SKM-1 treated with dmso at 0.1 percent for 144 hours (cell line): ENCODE measurements at regions not wholly inside any gene's neighbourhood (a gene's known extent, or its start where the extent isn't known, plus 50 kb on each side); places are given as distances from the start of the nearest gene placed in this dataset.

Experiments
- DNase-seq: peaks from one replicate; lab custom pipeline; 2025; ENCODE audit not compliant: unreplicated experiment; lab: John Stamatoyannopoulos, UW

GRCh38 chr3:154775821-154776548, 304.1 kb upstream of the MME start:
- no peak for DNase-seq

- no peak for DNase-seq
Measured at GRCh38 chr3:154766765-154767503, 313.2 kb upstream of the MME start.

- DNase-seq: no peak
Measured at GRCh38 chr3:154764856-154765640, 315.1 kb upstream of the MME start.

DNA sequence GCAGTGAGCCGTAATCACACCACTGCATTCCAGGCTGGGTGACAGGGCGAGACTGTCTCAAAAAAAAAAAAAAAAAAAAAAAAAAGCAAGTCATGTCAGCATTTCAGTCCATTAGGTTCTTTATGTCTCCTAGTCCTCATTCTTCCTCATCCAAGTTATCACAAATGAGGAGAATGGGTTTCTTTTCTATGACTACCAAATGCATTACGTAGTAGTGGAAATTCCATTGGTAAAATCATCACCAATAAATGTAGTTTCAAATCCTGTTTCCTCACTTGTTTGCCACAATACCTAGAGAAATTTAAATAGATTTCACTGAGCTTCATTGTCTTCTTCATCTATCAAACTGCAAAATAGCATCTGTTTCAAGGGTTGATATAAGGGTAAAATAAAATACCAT, 317.6 kb upstream of the MME start:
- DNase-seq: no peak

- DNase-seq: no peak
Measured at GRCh38 chr3:154759966-154760365, 320.2 kb upstream of the MME start.

DNA sequence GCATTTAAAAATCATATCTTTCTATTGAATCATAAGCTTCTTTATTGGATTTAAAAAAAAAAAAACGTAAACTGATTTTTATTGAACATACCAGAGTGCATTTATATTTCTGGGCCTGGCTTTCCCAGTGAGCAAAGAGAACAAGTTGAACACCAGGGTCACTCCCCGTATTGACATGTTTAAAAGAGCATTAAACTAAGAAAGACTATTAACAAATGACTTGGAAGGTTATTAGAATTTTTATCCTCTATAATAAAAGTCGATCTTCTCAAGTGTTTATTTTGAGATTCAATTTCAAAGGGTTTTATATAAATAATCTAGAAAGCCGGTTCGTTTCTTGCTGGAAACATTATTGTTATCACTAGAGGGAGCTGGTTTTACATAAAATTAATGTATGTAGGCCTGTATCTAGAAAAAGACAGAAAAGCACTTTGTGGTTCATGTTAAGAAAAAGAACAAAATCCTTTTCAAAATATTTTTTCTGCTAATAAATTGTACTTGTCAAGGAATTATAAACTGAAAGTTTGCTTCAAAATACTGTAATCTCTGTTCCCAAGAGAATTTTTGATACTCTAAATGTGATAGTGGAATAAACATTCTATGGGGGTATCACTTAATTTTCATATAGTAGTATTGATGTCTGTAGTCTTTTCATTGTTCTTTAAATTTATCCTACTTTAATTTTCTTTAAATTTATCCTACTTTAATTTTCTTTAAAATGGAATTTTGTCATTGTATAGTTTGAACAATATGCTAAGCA, 321.8 kb upstream of the MME start:
- peak; percentile 11 for DNase-seq

DNA sequence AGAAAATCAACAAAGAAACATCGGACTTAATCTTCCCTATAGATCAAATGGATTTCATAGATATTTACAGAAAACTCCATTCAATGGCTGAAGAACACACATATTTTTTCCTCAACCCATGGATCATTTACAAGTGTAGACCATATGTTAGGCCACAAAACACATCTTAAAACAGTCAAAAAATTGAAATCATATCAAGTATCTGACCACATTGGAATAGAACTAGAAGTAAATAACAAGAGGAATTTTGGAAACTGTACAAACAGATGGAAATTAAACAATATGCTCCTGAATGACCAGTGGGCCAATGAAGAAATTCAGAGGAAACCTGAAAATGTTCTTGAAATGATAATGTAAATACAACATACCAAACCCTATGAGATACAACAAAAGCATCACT, 323.1 kb upstream of the GPR149 start:
- DNase-seq: no peak

DNA sequence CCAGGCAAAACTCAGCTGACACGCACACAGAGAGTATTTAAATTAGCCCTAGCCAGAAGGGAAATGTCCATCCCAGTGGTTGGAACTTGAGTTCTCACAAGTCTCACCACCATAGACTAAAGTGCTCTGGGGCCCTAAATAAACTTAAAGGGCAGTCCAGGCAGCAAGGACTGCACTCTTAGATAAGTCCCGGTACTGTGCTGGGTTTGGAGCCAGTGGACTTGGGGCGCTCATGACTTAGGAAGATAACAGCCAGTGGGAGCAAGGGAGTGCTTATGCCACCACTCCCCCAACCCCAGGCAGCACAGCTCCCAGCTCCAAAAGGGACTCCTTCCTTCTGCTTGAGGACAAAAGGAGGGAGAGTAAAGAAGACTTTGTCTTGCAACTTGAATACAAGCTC, 319.5 kb upstream of the GPR149 start:
- no peak for DNase-seq

- DNase-seq: no peak
Measured at GRCh38 chr3:154745929-154746328, 315.9 kb upstream of the GPR149 start.

GRCh38 chr3:154745122-154745521, 315.1 kb upstream of the GPR149 start:
- DNase-seq: no peak

GRCh38 chr3:154743418-154743817, 313.4 kb upstream of the GPR149 start:
- no peak for DNase-seq

- no peak for DNase-seq
Measured at GRCh38 chr3:154734468-154734867, 304.5 kb upstream of the GPR149 start.

DNA sequence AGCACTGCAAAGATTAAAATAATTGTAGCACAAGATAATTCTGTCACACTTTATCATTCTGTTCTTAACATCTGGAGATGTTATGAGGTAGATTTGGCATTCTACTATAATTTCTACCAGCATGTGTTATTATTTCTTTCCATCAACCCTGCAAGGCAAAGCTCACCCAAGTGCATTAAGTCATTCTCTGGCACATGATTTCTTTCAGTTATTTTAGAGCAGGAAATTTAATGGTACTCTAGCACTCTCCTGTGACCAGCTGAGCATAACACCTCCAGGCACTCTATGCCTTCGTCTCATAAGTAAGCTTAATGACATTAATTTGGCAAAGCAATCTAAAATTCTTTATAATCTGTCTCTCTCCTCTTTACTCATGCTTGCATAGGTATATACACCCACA, 300.2 kb upstream of the GPR149 start:
- no peak for DNase-seq

DNA sequence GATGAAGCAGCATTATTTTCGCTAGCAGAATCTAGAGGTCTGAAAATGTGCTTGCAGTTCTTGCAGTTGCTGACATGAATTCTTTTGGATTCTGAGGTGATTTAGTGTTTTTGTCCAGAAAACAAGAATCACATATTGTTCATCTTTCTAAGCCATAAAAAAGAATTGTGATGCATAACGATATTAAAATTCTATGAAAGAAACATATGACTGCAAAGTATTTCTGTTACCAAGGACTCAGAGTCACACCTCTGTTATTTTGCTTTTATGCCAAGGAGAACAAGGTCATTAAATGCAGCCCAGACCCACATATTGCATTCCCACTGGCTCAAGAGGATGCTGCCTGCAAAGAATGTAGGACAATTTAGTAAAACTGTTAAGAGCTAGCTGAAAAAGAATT, 299.8 kb upstream of the GPR149 start:
- DNase-seq: no peak

DNA sequence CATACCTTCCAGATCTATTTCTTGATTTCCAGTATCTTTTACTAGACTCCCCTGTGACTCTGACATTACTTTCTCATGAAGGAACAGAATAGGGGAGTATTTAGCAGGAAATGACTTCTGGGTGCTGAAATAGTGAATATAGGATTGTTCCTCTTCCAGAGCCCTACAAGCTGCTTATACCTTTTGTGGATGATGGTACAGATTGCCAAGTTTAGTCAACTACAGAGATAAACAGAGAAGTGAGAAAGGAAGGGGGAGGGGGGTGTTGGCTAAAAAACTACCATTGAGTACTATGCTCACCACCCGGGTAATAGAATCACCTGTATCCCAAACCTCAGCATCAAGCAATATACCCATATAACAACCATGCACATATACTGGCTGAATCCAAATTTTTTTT, 298.3 kb upstream of the GPR149 start:
- peak; percentile 27 for DNase-seq

DNA sequence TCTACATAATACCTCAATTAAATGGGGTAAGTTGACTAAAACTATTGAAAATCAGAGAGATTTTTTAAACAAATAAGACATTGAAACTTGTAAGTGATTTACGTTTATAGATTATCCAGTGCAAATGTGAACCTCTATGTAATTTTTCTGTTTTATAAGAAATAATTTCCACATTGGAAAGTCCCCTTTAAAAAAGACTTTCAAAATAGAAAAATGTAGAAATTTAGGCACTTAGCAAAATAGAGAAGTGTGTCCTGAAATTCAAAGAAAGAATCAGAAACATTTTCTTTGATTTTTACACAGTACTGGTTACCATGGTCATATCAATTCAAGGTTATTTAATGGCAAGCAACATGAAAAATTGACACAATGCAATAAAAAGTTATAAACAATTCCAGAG, 290.9 kb upstream of the GPR149 start:
- DNase-seq: no peak

GRCh38 chr3:154718053-154718452, 288.1 kb upstream of the GPR149 start:
- peak; percentile 97 for DNase-seq

DNA sequence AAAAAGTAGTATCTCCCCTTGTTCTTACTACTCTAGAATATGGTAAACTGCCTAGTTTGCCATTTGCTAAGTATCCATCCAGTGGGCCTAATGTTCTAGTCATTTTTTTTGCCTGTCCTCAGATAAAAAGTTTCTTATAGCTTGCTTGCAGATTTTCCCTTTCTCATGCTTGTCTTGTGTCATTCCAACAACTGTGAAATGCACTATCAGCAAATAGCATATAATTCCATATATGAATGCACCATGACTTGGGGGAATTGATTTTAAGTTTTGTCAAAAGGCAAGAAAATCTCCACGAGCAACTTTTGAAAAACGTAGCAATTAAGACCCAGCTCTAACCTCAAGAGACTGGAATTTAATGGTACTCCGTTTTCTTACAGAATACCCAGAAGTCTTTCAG, 286.2 kb upstream of the GPR149 start:
- DNase-seq: no peak

DNA sequence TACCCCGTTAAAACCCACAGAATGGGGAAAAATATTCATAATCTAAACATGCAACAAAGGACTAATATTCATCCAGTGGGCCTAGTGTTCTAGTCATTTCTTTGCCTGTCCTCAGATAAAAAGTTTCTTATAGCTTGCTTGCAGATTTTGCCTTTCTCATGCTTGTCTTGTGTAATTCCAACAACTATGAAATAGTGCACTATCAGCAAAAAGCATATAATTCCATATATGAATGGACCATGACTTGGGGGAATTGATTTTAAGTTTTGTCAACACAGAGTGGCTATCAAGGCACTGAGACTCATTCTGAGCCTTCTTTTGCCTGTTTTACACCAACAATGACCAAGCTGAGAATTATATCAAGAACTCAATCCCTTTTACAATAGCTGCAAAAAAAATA, 278.6 kb upstream of the GPR149 start:
- no peak for DNase-seq

DNA sequence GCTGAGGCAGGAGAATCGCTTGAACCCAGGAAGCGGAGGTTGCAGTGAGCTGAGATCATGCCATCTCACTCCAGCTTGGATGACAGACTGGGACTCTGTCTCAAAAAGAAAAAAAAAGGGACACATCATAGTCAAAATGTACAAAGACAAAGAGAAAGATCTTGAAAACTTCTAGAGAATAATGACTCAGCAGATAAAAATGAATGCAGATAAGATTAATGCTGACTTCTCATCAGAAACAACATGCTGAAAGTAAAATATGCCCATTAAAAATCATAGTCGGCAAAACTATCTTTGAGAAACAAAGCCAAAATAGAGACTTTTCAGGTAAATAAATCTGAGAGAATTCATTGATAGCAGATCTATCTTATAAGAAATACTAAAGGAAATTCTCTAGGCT, 271.1 kb upstream of the GPR149 start:
- DNase-seq: no peak

- DNase-seq: no peak
Measured at GRCh38 chr3:154690413-154690812, 260.4 kb upstream of the GPR149 start.
